Cerebellar cortex (tissue), 1 donor: ENCODE measurements at regions not wholly inside any gene's neighbourhood (a gene's known extent, or its start where the extent isn't known, plus 50 kb on each side); places are given as distances from the start of the nearest gene placed in this dataset.

Experiments used
- DNase-seq: peaks from one replicate; pipeline ENCODE4 v3.0.0-alpha.2; 2015; ENCODE audit warnings: low spot score

DNA sequence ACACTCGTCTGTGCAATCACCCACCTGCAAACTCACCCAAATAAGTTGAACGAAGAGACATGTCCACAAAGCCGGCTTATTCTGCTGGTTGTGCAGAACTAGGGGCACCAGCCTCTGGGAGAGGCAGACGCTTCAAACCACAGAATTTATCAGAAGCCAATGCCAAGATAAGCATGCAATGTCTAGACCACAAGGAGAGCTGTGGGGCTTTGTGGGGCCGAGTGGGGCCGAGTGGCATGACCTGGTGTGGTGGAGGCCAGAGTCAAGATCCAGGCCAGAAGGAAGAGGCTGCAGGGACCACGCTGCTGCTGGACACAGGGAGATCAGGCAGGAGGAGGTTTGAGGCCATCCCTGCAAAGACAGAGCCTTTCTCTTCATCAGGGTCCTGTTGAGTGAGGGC is 259.0 kb downstream of the IRX2 start:
- no peak for DNase-seq

DNA sequence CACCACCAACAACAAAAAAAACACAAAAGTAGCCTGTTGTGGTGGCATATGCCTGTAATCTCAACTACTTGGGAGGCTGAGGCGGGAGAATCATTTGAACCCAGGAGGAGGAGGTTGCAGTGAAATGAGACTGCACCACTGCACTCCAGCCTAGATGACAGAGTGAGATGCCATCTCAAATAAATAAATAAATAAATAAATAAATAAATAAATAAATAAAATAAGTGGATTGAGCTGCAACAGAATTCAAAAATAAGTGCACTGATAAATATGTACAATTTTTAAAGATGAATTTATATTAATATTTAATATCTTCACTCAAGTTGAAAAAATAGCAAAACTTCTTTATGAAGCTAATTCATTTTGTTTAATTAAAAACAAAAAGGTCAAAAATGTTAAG is 259.6 kb downstream of the IRX2 start:
- DNase-seq: no peak

DNA sequence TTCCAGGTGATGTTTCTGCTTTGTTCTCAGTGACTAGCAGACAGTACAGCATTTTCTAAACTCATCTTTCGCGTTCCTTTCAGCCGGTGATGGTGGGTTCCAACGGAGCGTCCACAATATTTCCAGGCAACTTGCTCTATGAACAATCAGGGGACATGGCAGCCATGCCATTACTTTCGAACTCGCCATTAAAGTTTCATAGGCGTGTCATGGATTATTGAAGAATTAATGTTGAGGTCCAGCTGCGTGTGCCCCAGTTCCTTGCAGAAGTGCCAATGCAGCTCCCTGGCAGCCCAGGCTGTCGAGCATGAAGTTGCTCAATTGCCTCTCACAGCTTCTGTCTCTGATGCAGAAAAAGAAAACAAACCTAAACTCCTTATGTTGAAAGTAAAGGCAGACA is 262.2 kb downstream of the IRX2 start:
- DNase-seq: no peak

DNA sequence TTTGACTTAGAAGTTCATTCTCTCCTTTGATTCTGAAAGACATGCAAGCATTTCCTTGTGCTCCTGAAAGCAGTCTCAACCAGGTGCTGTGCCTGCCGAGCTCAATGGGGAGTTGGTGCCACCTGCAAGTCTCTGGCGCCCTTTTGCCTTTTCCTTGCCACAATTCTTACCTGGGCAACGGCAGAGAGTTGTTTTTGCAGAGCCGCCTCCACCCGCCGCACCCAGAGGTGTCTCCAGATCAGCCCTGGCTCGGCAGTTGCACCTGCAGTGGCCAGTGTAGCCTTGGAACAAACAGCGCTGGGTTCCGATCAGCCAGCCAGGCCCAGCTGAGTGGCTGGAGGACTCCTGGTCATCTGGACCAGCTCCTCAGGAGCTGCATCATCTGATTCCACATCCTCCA is 262.9 kb downstream of the IRX2 start:
- no peak for DNase-seq

DNA sequence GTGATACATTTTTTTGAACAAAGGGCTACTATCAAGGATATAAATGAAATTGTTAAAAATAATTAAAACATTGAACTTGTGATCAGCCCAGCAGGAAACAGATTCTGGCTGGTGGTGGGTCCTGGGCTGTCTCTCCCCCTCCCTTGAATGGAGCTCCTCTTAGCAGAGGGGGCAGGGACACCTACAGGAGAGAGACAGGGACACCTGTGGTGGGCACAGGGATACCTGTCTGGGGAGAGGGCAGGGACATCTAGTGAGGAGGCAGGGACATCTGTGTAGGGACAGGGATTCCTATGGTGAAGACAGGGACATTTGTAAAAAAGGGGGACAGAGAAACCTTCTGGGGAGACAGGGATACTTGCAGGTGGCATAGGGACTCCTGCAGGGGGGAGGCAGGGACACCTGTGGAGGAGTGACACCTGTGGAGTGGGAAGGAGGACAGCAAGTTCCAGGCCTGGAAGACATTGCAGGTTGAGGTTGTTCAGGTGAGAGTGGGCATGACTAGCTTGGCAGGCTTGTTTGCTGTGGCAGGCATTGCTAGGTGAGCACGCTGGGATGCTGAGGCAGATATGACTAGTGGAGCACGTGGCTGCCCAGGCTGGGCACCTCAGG is 264.2 kb downstream of the IRX2 start:
- DNase-seq: no peak

DNA sequence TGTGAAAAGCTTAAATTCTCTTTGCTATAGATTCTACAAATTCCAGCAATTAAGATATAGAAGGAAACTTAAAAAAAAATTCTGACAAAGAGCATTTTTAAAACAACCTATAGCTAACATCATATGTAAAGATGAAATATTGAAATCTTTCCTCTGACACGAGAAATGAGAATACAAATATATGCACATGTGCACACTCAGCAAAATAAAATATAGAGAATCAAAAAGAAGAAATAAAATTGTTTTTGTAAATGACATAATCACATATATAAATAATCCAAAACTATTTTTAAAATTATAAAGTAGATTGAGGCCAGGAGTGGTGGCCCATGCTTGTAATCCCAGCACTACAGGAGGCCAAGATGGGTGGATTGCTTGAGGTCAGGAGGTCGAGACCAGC is 265.1 kb downstream of the IRX2 start:
- no peak for DNase-seq

DNA sequence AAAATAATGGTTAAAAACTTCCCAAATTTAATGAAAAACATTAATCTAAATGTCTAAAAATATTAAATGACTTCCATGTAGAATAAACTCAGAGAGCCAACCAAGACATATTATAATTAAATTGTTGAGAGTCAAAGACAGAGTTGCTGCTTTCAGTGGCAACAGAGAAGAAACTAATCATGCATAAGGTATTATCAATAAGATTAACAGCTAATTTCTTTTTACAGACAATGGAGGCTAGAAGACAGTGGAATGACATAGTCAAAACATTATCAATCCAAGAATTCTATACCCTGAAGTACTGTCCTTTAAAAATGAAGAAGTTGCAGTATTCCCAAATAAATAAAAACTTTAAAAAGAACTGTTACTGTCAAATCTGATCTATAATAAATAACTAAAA is 268.7 kb downstream of the IRX2 start:
- DNase-seq: no peak

DNA sequence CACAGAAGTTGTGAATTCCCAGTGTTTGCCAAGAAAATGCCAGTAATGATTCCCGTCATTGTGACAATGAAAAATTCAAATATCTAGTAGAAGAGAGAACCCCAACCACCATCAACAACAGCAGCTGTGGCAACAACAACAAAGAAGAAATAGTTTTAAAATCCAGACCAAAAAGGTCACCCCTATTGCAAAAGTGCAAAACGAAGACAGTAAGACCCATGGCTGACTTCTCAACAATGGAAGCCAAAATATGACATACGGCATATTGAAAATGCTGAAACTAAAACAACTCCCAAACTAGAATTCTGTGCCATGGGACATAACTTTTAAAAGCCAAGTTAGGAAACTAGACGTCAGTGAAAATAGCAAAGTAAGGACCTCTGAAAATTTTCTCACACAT is 270.6 kb downstream of the IRX2 start:
- DNase-seq: no peak

DNA sequence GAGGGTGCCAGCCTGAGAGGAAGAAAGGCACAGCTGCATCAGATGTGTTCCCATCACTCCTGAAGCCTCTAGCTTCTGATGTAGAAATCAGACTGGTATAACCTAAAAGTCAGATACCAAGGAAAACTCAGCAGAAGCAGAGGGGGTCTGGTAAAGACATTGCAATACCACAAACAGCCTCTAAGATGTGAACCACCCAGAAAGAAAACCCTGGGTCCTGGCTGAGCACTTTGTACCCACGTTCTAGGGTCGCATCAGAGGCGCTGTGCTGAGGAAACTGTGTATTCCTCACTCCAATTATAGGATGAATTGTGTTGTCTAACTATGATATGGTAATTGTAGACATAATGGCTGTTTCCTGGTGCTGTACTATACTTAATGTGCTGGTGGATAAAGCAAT is 275.6 kb downstream of the IRX2 start:
- DNase-seq: no peak

DNA sequence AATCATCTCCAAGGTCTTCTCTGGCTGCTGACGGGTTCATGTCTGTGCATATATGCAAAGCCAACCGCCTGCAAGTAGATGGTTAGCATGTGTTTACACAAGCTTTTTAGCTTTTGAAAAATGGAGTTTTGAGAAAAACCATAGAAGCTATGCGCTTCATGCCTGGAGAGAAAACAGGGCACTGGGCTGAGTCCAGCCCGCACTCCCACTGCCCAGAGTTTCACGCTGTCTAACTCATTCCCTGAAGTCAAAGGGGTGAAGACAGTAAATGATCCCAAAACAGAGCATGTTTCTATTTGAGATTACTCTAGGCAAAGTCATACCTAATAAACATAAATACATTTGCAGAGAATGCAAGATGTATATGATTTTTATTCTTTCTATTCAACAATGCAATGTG is 278.8 kb downstream of the IRX2 start:
- DNase-seq: no peak

DNA sequence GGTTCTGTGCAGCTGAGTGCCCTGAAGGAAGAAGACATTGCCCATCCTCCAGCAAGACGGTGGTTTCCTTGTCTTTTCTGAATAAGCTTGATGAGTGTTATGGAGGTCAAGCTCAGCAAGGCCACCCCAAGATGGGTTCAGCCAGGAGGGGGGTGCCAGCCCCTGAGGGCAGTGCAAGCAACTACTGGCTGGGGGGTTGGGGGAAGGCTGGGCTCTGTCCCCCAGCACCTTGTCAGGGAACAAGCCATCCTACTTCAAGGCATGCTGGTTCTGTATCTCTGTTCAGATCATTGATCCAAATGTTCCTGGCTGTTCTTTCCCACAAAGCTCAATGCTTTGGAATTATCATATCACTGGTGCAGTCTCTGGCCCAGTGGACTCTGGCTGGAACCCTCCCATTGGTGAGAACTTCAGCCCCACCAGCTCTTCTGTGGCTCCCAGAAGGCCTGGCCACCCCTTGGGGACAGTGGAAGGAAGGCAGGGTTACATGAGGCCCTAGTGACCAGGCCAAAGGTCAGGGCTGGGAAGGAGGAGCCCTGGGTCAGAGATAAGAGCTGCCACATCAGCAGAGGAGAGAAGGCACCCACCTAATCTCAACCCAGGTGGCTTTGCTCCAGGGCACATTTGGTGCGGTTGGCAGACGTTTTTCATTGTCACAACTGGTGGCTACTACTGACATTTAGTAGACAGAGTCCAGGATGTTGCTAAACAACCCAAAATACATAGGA is 280.2 kb downstream of the IRX2 start:
- DNase-seq: no peak

DNA sequence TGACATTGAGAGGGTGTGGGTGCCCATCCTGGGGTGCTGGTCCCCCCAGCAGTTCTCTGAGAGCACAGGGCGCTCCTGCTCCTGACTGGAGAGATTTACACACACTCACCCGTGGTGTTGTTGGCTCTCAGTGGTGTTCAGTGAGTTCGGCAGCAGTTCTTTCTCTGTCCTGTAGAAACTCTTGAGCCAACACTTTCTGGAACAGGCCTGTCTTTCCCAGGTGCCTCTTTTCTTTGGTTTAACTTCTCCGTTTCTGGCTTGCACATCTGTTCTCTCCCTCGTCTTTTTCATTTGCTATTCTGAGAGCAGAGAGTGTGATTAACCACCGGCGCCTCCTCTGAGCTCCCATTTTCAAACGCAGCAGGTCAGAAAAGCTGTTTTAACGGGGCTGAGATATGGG is 284.5 kb downstream of the IRX2 start:
- DNase-seq: no peak

DNA sequence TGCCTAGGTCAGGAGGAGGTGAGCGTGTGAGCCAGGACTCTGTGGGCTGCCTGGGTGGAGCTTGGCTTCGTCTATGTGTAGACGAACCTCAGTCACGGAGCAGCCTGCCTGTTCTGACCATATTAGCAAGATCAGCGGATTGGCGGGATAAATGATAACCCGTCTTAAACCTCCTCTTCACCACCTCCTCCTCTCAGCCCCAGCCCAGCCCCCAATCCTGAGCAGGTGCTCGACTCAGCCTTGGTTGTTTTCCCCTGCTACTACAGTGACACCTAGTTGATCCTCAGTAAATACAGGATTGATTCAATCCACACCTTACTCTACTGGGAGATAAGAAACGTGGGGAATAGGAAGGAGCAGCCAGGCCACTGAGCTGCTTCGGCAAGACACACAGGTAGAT is 286.1 kb downstream of the IRX2 start:
- DNase-seq: no peak

DNA sequence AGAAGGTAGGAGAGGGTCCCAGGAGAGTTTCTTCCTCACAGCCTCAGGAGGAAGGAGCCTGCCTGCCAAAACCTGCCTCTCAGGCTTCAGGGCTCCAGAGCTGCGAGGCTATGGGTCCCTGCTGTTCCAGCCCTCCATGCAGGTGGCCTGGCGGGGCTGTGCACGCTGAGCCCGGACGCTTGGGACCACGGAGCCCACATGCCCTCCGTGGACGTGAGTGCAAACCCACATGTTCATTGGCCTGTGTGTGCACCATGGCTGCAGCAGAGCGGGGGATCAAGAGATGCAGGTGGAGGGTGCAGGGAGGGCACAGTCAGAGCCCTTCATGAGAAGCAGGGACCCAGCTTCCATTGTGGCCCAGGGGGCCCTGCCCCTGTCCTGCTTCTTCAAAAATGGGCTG is 287.3 kb downstream of the IRX2 start:
- DNase-seq: no peak

DNA sequence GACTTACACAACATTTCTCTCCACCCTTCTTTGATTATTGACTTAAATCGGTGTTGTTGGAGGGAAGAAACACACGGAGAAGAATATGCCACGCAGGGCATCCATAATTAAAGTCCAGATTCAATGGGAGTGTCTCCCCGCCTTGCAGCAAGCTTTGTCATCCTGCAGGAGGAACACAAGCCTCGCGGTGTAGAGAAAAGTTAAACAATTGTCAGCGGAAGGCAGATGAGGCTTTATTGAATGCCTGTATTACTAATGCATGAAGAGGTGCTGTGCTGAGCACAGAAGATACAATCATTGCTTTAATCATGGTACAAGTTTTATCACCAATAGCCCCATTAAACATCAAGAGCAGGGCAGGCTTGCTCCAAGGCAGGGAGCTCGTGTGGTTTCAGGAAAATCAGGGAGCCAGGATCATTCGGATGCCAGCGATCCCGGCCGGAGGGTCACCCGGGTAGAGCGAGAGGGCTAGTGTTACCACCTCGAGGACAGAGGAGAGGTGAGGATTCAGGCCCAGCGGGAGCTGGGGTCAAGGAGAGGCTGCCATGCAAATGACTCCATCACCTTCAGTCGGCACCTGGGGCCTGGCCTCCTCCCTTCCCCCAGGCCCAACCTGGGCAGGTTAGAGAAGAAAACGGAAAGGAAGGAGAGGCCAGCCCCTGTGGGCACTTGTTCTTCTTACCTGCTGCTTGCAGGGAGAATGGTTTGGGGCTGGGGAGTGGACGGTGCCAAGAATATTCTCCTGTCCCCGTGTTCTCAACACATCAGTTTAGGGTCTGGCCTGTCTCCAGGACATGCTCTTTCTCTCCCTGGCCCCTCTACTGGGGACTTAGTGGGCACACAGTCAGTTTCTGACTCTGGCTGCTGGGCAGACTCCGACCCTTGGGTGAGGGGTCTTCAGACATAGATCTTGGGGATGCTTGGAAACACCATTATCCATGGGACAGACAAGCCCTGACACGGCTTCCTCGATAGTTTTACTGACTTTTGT is 289.5 kb downstream of the IRX2 start:
- DNase-seq: no peak

DNA sequence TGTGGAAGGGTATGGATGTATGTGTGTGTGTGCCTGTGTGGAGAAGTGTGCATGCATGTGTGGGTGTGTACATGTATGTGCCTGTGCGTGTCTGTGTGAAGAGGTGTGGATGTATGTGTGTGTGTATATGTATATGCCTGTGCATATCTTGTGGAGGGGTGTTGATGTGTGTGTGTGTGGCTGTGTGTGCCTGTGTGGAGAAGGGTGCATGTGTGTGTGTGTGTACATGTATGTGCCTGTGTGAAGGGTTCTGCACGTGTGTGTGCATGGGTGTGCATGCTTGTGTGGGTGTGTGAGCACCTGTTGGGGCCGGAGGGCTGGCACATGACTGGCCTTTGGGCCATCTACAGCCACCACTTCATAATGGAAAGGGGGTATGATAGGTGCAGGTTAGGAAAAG is 291.4 kb downstream of the IRX2 start:
- no peak for DNase-seq

DNA sequence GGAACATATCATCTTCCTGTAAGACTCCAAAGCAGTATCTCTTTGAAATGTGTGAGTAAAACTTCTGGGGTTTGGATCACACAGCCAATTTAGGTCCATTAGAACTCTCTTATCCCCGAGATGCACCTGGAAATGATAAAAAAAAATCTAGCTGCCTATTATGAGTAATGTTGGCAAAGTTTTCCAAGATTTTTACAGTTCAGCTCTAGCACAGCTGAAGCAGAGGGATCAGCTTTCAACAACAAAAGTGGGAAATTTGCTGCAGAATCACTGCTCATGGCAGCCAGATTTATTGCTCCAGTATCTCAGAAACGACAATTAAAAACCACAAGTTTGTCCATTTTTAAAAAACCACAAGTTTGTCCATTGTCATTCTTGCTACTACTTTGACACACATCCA is 292.2 kb downstream of the IRX2 start:
- DNase-seq: no peak

DNA sequence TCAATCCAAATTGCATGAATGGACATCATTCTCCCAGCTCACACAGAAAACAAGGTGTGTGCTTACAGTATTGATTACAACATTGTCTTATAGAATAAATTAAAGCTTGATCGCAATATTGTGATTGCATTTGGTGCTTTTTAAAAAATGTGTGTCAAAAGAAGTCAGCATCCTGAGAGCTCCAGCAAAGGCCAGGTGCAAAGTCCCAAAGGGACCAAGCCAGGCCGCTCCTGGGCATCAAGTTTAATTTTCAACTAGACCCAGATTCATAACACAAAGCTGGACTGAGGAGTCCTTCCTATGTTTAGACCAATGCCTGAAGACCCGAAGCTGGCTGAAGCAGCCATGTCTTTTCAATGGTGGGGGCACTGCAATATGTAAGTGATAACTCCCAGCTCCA is 295.6 kb downstream of the IRX2 start:
- DNase-seq: no peak

DNA sequence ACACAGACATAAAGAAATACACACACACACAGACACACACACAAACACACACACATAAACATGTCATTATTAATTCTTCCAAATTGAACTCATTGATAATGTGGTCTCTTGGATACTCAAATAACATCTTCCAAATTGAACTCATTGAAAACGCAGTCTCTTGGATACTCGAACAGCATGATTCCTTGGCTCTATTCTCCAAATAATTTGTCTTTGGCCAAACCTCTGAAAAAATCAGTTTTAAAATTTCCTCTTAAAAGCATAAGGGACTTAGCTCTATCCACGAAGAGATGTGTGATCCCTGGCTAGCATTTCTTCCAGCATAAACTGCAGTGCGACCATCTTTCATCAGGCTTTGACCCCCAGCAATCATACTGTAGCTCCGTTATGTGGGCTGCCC is 296.6 kb downstream of the IRX2 start:
- no peak for DNase-seq

DNA sequence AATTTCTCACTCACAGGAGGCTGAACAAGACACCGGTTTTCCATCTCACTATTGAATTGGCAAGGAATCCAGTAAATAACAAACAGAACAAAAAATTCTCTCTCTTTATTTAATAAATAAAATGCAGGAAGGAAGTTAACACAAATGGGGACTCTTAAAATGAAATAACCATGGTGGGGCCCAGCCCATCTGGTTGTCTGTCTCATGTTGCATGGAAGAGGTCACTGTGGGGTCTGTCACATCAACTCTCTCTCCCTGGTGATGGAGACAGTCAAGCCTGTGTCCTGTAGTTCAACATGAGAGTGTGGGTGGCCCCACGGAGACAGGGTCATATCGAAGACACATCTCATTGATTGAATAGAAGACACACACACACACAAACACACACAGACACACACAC is 297.7 kb downstream of the IRX2 start:
- no peak for DNase-seq

DNA sequence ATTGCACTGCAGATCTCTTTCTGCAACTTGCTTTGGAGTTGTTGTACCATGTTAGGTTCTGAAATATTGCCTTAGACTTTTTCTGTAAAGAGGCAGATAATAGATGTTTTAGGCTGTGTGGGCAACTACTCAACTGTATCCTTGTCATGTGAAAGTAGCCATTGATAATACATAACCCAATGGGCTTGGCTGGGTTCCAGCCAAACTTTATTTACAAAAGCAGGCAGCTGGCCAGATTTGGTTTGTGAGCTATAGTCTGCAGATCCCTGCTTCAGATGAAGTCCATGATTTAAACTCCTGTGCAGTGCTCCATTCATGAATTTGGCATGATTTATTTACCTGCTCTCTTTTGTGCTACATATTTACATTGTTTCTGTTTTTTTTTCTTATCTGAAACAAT is 300.4 kb downstream of the IRX2 start:
- no peak for DNase-seq

DNA sequence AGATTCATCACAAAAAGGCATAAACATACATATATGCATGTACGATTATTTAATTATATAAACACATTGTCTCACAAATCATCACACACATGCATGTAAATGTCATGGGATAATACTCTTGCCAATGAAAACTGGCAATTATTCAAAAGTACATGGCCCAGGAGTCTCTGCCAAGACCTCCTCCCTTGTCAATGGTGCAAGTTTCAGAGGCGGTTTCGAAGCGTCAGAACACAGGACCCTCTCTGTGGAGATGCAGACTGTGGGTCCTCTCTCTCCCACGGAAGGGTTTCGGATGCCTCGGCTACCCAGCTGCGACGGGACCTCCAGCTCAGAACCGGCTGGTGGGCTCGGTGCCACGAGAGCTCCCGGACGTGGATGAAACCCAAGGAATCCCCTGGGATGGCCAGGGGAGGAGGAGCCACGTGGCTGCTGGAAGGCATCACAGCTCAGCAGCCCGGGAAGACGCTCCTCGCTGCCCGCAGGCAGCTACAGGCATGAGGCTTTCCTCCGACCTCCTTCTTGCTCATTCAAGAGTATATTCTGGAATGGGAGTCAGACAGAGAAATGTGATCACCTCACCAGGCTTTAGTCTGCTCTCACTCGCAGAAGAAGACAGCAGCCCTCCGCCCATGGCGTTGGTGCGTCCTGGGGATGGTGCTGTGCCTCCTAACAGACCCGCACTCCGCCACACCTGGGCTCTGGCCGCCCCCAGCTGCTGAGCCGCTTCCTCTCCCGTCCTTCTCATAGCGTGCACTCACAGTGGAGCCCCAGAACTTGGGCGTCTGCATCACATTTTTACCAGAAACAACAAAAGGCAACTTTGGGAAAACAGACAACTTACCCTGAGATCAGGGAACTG is 308.8 kb downstream of the IRX2 start:
- DNase-seq: no peak
